Stimulated activated CD8-positive, alpha-beta memory T cell treated with anti-CD3 and anti-CD28 coated beads, Interleukin-15, amount 100 ng/mL, for 4 hours (primary cell): ENCODE measurements at regions not wholly inside any gene's neighbourhood (a gene's known extent, or its start where the extent isn't known, plus 50 kb on each side); places are given as distances from the start of the nearest gene placed in this dataset.
A peak's percentile ranks its signal among the peaks of the same experiment; 100 is the strongest.

Experiments used
- DNase-seq, 2 donors: peaks; one replicate each; pipeline ENCODE4 v3.0.0-alpha.2; 2020; ENCODE audit warnings: low read depth in 2 of 2

DNA sequence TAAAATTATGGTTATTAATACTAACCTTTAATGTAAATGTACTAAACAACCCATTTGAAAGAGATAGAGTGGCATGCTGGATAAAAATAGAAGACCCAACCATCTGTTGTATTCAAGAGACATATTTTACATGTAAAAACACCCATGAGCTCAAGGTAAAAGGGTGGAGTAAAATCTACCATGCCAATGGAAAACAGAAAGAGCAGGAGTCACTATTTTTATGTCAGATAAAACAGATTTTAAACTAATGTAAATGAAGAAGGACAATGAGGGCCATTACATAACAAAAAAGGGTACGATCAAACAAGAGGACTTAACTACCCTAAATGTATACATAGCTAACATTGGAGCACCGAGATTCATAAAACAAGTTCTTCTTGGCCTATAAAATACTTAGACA lies 66.3 kb downstream of the ITM2A start:
- DNase-seq: no peak

DNA sequence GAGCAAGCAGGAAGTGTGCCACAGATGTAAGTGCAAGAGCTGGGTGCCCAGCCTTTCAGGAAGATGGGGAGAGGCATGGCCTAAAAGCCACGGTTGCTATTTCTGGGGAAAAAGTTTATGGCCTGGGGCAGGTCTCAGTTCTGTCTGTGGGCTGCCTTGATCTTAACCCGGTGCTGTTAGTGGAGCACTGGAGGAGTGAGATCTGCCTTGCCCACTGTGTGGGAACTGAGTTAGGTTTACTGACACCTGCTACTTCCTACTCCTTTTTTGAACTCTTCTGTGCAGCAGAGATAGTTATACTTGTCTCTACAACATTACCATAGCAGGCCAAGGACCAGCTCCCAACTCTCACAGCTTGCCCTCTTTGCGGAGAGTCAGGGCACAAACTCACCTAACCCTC lies 76.5 kb downstream of the ITM2A start:
- no peak for DNase-seq

DNA sequence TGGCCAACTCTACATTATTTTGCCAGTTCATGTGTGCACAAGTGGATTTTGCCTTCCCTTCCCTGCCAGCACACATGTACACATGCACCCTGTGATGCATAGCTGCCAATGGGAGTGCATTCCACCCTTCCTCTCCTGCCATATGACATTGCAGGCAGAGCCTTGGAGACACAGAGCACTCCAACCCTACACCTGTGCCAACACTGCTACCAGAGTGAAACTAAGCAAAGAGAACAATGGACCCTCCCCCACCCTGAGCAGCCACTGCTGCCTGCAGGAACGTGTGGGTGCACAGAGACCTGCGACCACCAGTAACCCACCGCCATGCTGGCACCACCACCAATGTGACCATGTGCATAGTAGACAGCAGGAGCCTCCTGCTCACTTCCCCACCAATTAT lies 78.4 kb downstream of the ITM2A start:
- no peak for DNase-seq

DNA sequence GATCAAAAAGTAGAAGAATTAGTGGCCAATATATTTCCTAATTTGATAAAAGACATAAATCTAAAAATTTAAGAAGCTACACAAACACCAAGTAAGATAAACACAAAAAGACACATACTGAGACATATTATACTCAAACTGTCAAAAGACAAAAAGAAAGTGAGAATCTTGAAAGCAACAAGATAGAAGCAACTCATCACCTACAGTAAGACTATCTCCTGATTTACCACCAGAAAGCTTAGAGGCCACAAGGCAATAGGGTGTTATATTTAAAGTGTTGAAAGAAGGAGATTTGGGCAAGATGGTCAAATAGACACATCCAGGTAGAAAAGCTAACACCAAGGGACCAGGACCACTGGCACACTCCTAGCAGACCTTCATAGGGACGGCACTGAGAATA lies 79.4 kb downstream of the ITM2A start:
- DNase-seq: no peak

DNA sequence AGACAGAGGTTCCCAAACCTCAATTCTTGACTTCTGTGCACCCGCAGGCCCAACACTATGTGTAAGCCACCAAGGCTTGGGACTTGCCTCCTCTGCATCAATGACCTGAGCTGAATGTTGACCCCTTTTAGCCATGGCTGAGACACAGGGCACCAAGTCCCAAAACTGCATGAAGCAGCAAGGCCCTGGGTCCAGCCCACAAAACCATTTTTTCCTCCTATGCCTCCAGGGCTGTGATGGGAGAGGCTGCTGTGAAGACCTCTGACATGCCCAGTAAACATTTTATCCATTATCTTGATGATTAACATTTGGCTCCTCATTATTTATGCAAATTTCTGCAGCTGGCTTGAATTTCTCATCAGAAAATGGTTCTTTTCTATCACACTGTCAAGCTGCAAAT lies 85.4 kb downstream of the ITM2A start:
- no peak for DNase-seq

DNA sequence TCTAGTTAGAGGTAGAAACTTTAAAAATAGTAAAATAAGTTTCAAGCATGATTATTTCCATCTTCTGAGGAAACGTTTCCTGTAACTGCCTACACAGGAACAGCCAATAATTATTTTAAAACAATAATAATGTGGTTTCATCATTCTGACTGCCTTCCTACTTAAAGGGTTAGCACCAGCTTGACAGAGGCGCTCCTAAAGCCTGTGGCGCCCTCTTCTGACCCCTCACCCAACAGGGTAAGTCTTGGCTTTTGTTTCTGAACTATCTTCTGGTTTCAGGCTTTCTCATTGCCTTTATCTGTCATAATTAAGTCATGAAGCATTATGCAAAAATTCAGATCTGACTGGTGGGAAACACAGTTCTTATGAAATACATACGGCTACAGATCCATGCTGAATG lies 96.7 kb downstream of the ITM2A start:
- DNase-seq: peak; percentile 40 to 64

DNA sequence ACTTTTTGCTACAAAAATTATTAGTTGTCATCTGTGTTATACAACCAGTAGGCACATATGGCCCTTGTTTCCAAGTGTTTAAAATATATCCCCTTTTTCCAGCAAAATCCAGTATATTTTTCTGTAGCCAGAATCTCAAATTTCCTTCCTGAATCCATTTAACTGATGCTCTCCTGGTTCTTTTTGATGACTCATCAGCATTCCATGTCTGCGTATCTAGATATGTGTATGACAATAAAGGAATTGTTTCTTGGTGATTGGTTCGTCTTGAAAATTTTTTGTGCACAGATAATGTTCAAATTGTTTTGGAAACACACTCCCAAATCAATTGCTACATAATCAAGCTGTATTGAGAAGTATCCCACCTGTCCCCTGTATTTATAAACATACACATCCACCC lies 98.3 kb downstream of the ITM2A start:
- no peak for DNase-seq

DNA sequence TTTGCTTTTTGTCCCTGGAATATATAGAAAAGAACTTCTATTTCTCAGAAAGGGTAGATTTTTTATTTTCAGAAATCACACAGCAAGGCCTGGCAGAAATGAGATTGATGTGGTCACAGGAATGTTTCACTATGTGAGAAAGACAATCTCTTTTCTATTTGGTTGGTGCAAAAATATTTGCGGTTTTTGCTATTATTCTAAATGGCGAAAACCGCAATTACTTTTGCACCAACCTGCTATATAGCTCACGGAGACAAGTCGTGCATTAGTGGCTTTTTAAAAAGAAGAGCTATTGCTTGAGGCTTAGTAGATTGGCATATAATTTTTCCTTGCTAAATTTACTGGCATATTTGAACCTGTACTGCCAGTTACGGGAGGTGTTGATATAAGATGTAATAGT lies 100.4 kb downstream of the ITM2A start:
- no peak for DNase-seq

DNA sequence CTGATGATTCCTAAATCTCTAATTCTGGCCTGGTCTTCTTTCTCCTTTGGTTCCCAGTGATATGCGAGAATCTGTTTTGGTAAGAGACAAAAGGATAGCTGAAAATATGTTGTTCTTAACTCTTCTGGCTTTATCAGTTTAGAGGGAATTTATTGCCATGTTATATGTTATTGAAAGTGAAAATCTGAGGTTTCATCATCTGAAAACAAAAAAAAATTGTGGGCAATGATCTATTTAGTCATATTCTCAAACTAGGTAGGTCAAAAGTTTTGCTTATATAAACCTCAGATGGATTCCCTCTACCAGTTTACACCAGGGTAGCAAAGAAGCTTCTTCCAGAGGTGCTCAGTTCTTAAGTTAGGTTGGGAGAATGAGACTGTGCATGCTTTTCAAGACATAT lies 103.6 kb downstream of the ITM2A start:
- DNase-seq: no peak

DNA sequence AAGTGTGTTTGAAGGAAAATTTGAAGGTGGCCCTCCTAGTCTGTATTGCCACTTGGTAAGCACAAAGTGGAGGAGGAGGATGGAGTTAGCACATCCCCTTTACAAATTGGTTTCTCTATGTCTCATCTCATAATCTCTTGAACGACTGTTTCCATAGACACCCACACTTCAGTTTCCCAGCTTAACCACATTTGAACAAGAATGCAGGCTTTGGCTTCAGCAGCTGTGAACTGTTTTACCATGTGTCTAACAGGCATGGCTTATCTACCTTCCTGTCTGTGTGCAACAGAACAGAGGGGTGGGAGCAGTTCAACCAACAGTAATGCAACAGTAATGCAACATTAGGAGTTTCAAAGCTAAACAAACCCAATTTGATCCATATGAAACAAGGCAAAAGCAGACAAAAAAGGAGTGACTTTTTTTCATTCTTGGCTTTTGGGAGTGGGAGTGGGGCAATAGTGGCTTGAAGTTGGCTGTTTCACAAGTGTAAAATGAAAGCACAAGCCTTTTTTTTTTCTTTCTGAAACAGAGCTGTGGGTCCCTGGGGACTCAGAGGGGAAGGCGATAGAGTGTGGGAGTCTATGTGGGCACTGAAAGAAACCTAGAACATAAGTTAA lies 108.0 kb downstream of the ITM2A start:
- DNase-seq: peak in 1 of 2 donors; percentile 30

DNA sequence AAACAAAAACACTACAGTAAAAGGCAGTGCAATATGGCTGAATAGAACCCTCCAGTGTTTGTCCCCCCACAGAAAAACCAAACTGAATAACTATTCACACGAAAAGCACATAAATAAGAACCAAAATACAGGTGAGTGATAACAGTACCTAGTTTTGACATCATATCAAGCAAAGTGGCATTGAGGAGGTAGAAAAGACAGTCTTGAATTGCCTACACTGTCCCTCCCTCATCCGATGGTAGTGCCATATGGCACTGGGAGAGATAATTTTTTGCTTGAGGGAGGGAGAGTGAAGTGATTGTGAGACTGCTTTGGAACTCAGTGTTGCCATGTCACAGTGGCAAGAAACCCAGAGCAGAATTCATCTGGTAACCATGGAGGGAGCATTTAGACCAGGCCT lies 99.2 kb downstream of the GPR174 start:
- DNase-seq: no peak

DNA sequence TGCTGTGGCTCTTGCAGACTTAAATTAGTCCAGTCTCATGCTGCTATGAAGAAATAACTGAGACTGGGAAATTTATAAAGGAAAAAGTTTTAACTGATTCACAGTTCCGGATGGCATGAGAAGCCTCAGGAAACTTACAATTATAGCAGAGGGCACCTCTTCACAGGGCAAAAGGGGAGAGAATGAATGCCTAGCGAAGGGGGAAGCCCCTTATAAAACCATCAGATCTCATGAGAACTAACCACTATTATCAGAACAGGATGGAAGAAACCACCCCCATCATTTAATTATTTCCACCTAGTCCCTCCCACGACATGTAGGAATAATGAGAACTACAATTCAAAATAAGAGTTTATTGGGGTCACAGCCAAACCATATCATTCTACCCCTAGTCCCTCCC lies 91.4 kb downstream of the GPR174 start:
- DNase-seq: no peak

DNA sequence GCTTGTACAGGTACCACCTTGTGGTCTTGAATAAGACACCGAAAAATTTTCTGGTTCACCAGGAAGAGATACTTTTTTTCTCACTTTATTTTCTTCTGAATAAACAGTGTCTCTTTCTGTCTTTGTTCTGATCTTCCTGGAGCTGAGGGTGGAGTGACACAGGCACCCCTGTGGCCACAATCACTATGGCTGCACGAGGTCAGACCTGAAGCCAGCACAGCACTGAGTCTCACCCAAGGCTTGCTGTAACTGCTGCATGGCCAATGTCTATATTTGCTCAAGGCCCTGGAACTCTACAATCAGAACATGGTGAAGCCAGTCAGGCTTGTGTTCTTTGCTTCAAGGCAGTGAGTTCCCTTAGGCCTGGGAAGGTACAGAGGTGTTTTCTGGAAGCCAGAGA lies 87.2 kb downstream of the GPR174 start:
- DNase-seq: no peak
